Cardiac fibroblast (primary cell): ENCODE measurements at regions not wholly inside any gene's neighbourhood (a gene's known extent, or its start where the extent isn't known, plus 50 kb on each side); places are given as distances from the start of the nearest gene placed in this dataset.

Source experiments
- DNase-seq, 2 donors: peaks; one replicate each; pipeline versions ENCODE4 v3.0.0 to v3.0.0-alpha.2; 2010; ENCODE audit warnings: low read depth in 2 of 2
- H3K4me3 ChIP-seq, 2 donors: replicated peaks in 1 of 2; 1 replicate in 1 of 2; 2 replicates in 1 of 2; pipeline ENCODE4 v1.5.1; 2011; ENCODE audit warnings: low read depth in 2 of 2, low read length in 2 of 2, mild to moderate bottlenecking in 2 of 2, moderate library complexity in 1 of 2
- TF ChIP-seq, protein P1 (sequence below): IDR thresholded peaks from one replicate; pipeline ENCODE4 v1.5.1; 2011; ENCODE audit warnings: low read depth, mild to moderate bottlenecking, low read length, inconsistent platforms

DNA sequence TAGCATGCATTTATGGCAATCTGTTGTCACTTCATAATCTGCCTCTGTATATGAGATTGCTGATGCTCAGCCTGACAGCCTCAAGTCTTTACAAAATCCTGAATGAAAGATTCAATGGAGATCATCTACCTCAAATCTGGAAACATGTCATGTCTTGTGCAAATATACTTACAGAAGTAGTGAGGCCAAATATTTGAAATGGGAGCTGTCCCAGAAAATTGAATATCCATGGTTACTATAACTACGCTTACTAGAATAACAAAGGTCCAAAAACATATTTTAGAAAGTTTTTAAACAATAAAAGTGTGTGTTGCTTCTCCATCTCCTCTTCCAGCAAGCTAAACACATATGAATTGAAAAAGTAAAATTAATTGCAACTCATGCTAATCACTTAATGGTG, 133.2 kb upstream of the DPH6 start:
- TF ChIP-seq, protein P1, sequence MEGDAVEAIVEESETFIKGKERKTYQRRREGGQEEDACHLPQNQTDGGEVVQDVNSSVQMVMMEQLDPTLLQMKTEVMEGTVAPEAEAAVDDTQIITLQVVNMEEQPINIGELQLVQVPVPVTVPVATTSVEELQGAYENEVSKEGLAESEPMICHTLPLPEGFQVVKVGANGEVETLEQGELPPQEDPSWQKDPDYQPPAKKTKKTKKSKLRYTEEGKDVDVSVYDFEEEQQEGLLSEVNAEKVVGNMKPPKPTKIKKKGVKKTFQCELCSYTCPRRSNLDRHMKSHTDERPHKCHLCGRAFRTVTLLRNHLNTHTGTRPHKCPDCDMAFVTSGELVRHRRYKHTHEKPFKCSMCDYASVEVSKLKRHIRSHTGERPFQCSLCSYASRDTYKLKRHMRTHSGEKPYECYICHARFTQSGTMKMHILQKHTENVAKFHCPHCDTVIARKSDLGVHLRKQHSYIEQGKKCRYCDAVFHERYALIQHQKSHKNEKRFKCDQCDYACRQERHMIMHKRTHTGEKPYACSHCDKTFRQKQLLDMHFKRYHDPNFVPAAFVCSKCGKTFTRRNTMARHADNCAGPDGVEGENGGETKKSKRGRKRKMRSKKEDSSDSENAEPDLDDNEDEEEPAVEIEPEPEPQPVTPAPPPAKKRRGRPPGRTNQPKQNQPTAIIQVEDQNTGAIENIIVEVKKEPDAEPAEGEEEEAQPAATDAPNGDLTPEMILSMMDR, result no peak
- no peak for DNase-seq
- no peak overlapping the region for H3K4me3 ChIP-seq

DNA sequence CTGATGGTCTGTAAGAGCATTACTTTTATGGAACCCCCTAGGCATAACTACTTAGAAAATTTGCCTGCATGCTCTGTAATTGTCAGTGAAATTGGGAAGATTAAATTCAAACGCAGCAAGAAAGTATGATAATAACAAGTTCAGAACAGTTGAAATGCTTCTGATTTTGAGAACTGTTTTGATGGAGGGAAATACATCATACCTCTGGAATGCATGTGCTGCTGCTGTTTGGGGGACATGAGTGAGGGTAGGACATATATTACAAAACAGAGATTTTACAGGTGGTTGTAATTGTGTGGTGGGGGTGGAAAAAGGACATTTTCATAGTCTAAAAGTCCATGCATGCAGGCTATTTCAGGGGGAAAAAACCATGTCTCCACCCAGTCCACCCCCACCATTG, 135.0 kb upstream of the DPH6 start:
- TF ChIP-seq, protein P1, result no peak
- no peak overlapping the region for H3K4me3 ChIP-seq
- DNase-seq, result peak in 1 of 2 donors; percentile 15

DNA sequence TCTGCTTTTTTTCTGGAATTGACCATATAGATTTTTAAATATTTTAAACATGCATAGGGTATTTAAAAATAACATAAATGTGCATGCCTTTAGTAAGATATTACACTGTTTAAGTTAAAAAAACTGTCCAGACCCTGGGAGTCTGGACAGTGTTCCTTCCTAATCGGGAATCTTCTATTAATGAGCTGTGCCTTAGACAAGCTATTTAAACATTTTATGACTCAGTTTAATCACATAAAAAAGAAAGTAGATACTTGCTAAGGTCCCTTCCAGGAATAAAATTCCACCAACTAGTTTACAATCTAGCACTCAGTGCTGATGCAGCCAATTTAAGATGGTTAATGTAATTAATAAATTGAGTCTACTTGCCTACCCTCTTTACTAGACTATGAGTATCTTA, 140.4 kb upstream of the DPH6 start:
- no peak overlapping the region for H3K4me3 ChIP-seq
- no peak for DNase-seq
- TF ChIP-seq, protein P1, result no peak

DNA sequence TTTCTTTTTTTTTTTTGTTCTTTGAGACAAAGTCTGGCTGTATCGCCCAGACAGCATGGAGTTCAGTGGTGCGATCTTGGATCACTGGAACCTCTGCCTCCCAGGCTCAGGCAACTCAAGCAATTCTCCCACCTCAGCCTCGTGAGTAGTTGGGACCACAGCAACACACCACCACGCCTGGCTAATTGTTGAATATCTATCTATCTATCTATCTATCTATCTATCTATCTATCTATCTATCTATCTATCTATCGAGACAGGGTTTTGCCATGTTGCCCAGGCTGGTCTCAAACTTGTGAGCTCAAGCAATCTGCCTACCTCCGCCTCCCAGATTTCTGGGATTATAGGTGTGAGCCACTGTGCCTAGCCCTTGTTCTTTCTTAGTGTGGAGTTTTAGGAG, 143.3 kb upstream of the DPH6 start:
- DNase-seq, result no peak
- TF ChIP-seq, protein P1, result no peak
- no peak overlapping the region for H3K4me3 ChIP-seq

DNA sequence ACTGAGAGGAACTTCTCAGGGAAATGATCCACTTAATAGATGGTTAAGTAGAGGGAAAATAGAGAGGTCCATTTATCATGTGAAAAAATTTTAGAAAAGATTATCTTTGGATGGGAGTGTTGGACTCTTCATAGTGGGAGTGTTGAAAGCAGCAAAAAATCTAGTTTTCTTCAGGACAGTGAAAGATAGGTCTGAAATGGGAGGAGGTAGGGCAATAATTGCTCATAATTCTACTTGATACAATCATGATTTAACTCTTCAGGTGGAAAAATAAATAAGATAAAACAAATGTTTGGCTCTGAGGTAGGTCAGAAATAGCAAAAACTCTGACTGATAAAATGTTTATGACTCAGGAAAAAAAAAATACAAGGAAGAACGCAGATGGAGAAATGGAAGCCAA, 144.1 kb upstream of the DPH6 start:
- no peak overlapping the region for H3K4me3 ChIP-seq
- TF ChIP-seq, protein P1, result no peak
- DNase-seq, result no peak

DNA sequence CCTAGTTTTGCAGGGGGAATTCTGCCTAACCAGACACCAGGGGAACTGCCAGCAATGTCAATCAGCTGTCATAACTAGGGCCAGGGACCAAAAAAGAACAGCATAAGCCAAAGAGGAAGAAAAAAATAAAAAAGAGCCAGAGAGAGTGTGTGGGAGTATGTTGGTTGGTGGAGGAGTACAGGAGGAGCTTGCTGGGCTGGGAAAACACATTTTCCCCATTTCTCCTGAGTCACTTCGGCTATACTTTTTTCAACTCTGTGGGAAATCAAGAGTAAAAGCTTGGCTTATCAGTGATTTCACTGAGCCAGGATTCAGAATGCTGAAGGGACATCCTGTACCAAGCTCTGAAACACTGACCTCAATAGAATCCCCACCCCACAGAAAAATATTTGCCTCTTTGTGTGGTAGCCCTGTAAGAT, 144.7 kb upstream of the DPH6 start:
- TF ChIP-seq, protein P1, result no peak
- peak; percentile 94 to 98 for DNase-seq
- H3K4me3 ChIP-seq, result no peak overlapping the region

DNA sequence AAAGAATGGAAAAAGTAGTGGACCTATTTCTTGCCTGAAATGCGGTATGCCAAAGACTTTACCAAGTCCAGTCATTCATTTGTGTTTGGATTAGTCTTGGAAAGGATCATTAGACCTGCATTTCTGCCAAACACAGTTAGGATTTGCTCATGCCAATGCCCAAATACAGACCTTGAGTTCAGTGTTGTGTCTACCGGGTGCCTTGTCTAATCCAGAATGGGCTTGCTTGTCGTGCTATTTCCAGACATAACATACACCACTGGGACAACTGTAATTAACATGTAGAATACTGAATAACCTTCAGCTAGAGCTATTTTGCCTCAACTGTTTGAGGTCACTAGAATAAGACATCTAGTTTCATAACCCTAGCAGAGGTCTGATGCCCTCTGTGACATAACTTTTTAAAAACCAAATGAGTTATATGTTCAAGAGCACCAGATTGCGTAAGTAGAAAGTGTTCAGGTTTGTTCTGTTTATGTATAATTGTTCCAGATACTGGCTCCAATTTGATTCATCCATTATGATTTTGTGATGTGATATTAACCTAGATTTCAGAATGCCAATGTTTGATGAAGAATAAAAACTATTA, 145.3 kb upstream of the DPH6 start:
- DNase-seq, result peak in 1 of 2 donors; percentile 44
- H3K4me3 ChIP-seq, result no peak overlapping the region
- TF ChIP-seq, protein P1, result no peak
